HepG2 (cell line): ENCODE measurements at regions not wholly inside any gene's neighbourhood (a gene's known extent, or its start where the extent isn't known, plus 50 kb on each side); places are given as distances from the start of the nearest gene placed in this dataset.

ENCODE experiments used
- TRIM24 ChIP-seq: sonication (generic); formaldehyde crosslinking; IDR thresholded peaks from 2 replicates; pipeline ENCODE4 v1.8.0; 2022; ENCODE audit warnings: mild to moderate bottlenecking, missing genetic modification reagents
- ZNF274 ChIP-seq: sonication (generic); formaldehyde crosslinking; IDR thresholded peaks from 2 replicates; pipeline ENCODE4 v1.5.1; 2020; ENCODE audit warnings: mild to moderate bottlenecking, missing genetic modification reagents

GRCh38 chr10:77707570-77707969 lies 70.0 kb upstream of the KCNMA1 start:
- TF ChIP-seq TRIM24 (no peak), ZNF274 (CRISPR knock-in tag) (no peak)
